ENCODE measurements at regions not wholly inside any gene's neighbourhood (a gene's known extent, or its start where the extent isn't known, plus 50 kb on each side); places are given as distances from the start of the nearest gene placed in this dataset.

- H3K27ac ChIP-seq (replicated peaks): no peak overlapping the region
- H3K27me3 ChIP-seq (ENCODE audit: insufficient read depth, poor library complexity, severe bottlenecking): no peaks in the 10 kb centered on the region
- no peak overlapping the region for H3K4me3 ChIP-seq (replicated peaks; ENCODE audit: insufficient read depth, low read length)
- no peak for TF ChIP-seq SPI1 (IDR thresholded peaks at IDR 0.05; ENCODE audit: borderline replicate concordance, low read depth)
- no peak for TF ChIP-seq CTCF (IDR thresholded peaks at IDR 0.05; ENCODE audit: insufficient read depth, low read length)
- TF ChIP-seq REST (IDR thresholded peaks at IDR 0.05; ENCODE audit: insufficient replicate concordance, low read depth): no peak
- TF ChIP-seq GABPA (IDR thresholded peaks at IDR 0.05; ENCODE audit: low read depth): no peak
- TF ChIP-seq POLR2AphosphoS5 (IDR thresholded peaks at IDR 0.05; ENCODE audit: low read depth): no peak
- no peak for DNase-seq (ENCODE audit: low read depth in 1 of 2, low spot score in 1 of 2)
Measured at GRCh38 chr6:97863697-97864096, 580.7 kb upstream of the MMS22L start.

GRCh38 chr6:97864366-97864765, 581.4 kb upstream of the MMS22L start:
- TF ChIP-seq GABPA (IDR thresholded peaks at IDR 0.05; ENCODE audit: low read depth) (no peak), SPI1 (IDR thresholded peaks at IDR 0.05; ENCODE audit: borderline replicate concordance, low read depth) (no peak), CTCF (IDR thresholded peaks at IDR 0.05; ENCODE audit: insufficient read depth, low read length) (no peak), POLR2AphosphoS5 (IDR thresholded peaks at IDR 0.05; ENCODE audit: low read depth) (no peak), REST (IDR thresholded peaks at IDR 0.05; ENCODE audit: insufficient replicate concordance, low read depth) (no peak)
- Histone ChIP-seq H3K27me3 (ENCODE audit: insufficient read depth, poor library complexity, severe bottlenecking) (no peaks in the 10 kb centered on the region), H3K27ac (replicated peaks) (no peak overlapping the region), H3K4me3 (replicated peaks; ENCODE audit: insufficient read depth, low read length) (no peak overlapping the region)
- DNase-seq (ENCODE audit: low read depth in 1 of 2, low spot score in 1 of 2): no peak

- no peak for DNase-seq (ENCODE audit: low read depth in 1 of 2, low spot score in 1 of 2)
- Histone ChIP-seq H3K27me3 (ENCODE audit: insufficient read depth, poor library complexity, severe bottlenecking) (no peaks in the 10 kb centered on the region), H3K4me3 (replicated peaks; ENCODE audit: insufficient read depth, low read length) (no peak overlapping the region), H3K27ac (replicated peaks) (no peak overlapping the region)
- TF ChIP-seq POLR2AphosphoS5 (IDR thresholded peaks at IDR 0.05; ENCODE audit: low read depth) (no peak), REST (IDR thresholded peaks at IDR 0.05; ENCODE audit: insufficient replicate concordance, low read depth) (no peak), SPI1 (IDR thresholded peaks at IDR 0.05; ENCODE audit: borderline replicate concordance, low read depth) (no peak), CTCF (IDR thresholded peaks at IDR 0.05; ENCODE audit: insufficient read depth, low read length) (no peak), GABPA (IDR thresholded peaks at IDR 0.05; ENCODE audit: low read depth) (no peak)
Measured at GRCh38 chr6:97864826-97865225, 581.8 kb upstream of the MMS22L start.

All from HL-60 (cell line).